ENCODE measurements at regions not wholly inside any gene's neighbourhood (a gene's known extent, or its start where the extent isn't known, plus 50 kb on each side); places are given as distances from the start of the nearest gene placed in this dataset.
A peak's percentile ranks its signal among the peaks of the same experiment; 100 is the strongest.

DNA sequence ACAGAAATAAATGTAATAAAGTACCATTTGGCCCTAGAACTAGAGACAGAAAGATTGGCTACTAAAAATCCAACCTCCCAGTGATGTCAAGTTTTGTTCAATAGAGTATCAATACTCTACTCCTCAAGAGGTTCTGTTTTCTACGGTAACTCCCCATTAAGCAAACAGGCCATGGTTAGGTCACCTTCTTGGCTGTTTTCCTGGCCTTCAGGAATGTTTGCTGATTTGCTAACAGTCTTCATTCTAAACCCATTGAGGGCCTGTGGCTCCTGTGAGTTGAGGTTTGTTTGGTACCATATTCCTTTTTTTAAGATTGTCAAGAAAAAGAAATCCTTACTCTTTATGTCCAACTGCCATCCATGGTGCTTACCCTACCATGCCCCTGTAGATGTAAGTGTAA, 1022.0 kb upstream of the TMEM132C start:
- Histone ChIP-seq H3K27me3 (no peaks in the 10 kb centered on the region), H3K4me3 (no peak overlapping the region), H3K27ac (replicated peaks in 1 of 4) (no peak overlapping the region), H3K36me3 (no peaks in the 10 kb centered on the region), H3K9me3 (no peaks in the 10 kb centered on the region), H3K4me1 (no peaks in the 10 kb centered on the region)
- intact Hi-C loops (cut with DNase I) = no loop called here
- no peak for DNase-seq (ENCODE audit: extremely low spot score)
- TF ChIP-seq EP300 (IDR thresholded peaks at IDR 0.05) (no peak), POLR2AphosphoS5 (IDR thresholded peaks at IDR 0.05) (no peak)
- TF ChIP-seq, protein P1, sequence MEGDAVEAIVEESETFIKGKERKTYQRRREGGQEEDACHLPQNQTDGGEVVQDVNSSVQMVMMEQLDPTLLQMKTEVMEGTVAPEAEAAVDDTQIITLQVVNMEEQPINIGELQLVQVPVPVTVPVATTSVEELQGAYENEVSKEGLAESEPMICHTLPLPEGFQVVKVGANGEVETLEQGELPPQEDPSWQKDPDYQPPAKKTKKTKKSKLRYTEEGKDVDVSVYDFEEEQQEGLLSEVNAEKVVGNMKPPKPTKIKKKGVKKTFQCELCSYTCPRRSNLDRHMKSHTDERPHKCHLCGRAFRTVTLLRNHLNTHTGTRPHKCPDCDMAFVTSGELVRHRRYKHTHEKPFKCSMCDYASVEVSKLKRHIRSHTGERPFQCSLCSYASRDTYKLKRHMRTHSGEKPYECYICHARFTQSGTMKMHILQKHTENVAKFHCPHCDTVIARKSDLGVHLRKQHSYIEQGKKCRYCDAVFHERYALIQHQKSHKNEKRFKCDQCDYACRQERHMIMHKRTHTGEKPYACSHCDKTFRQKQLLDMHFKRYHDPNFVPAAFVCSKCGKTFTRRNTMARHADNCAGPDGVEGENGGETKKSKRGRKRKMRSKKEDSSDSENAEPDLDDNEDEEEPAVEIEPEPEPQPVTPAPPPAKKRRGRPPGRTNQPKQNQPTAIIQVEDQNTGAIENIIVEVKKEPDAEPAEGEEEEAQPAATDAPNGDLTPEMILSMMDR (IDR thresholded peaks at IDR 0.05) = no peak
- 70% methylated on average over 1 of the region's 1 CpG for WGBS

DNA sequence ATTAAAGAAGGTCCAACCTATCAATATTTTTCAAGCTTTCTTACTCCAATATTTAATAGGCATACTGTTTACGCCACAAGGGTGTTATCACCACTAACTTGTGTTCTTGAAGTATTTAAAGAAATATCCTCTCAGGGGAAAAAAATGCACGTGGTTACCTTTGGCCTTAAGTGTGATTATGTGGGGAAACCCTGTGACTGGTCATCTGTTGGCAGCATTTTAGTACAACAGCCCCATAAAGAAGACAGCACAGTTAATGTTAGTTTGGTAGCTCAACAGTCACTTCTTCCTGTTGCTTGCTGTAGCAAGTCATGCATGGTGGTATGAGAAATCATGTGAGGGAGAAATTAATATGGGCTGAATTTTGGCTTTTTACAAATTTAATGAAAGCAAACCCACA, 1021.5 kb upstream of the TMEM132C start:
- Histone ChIP-seq H3K4me1 (no peaks in the 10 kb centered on the region), H3K9me3 (no peaks in the 10 kb centered on the region), H3K27me3 (no peaks in the 10 kb centered on the region), H3K36me3 (no peaks in the 10 kb centered on the region), H3K27ac (replicated peaks in 1 of 4) (no peak overlapping the region), H3K4me3 (no peak overlapping the region)
- no peak for DNase-seq (ENCODE audit: extremely low spot score)
- intact Hi-C loops (cut with DNase I) = no loop called here
- TF ChIP-seq POLR2A (IDR thresholded peaks at IDR 0.05; ENCODE audit: low read depth) = no peak
- TF ChIP-seq POLR2AphosphoS5 (IDR thresholded peaks at IDR 0.05) = no peak
- TF ChIP-seq, protein P1 (IDR thresholded peaks at IDR 0.05) = no peak
- no peak for TF ChIP-seq EP300 (IDR thresholded peaks at IDR 0.05)
- 71% methylated on average over 2 of the region's 2 CpGs for WGBS

DNA sequence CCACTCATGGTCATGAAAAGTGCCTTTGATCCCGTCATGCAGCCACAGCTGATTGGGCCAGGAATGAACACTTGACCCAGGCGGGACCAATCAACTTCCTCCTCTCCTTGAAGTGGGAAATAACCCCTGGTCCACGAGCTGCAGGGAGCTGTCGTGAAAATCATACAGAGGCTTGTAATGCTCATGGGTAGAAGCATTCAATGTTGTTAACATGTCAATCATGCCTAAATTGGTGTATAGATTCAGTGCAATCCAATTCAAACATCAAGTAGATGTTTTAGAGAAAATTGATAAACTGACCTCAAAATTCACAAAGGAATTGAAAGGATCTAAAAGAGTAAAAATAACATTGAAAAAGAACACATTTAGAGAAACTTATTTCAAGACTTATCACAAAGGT, 1019.0 kb upstream of the TMEM132C start:
- intact Hi-C loops (cut with DNase I) = no loop called here
- Histone ChIP-seq H3K9me3 (no peaks in the 10 kb centered on the region), H3K27ac (replicated peaks in 1 of 4) (no peak overlapping the region), H3K4me1 (no peaks in the 10 kb centered on the region), H3K36me3 (no peaks in the 10 kb centered on the region), H3K27me3 (no peaks in the 10 kb centered on the region), H3K4me3 (no peak overlapping the region)
- WGBS = 69% methylated on average over 4 of the region's 4 CpGs
- TF ChIP-seq, protein P1 (IDR thresholded peaks at IDR 0.05) = no peak
- TF ChIP-seq POLR2AphosphoS5 (IDR thresholded peaks at IDR 0.05) = no peak
- TF ChIP-seq POLR2A (IDR thresholded peaks at IDR 0.05; ENCODE audit: low read depth) = no peak
- no peak for TF ChIP-seq EP300 (IDR thresholded peaks at IDR 0.05)
- no peak for DNase-seq (ENCODE audit: extremely low spot score)

DNA sequence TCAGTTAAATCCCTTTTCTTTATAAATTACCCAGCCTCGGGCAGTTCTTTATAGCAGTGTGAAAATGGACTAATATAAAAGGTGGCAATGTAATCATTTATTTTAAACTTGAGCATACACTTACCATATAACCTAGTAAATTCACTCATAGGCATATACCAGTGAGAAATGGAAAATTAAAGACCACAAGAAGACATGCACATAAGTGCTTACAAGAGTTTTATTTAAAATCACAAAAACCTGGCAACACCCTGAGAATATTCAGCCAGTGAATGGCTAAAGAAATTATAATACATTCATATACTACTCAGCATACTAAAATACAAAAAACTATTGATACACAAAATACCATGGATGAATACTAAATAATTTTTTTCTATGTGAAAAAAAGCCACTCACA, 1017.5 kb upstream of the TMEM132C start:
- H3K4me1 ChIP-seq = no peaks in the 10 kb centered on the region
- no peak overlapping the region for H3K27ac ChIP-seq (replicated peaks in 1 of 4)
- H3K9me3 ChIP-seq = no peaks in the 10 kb centered on the region
- no peaks in the 10 kb centered on the region for H3K36me3 ChIP-seq
- H3K27me3 ChIP-seq = no peaks in the 10 kb centered on the region
- H3K4me3 ChIP-seq = no peak overlapping the region
- intact Hi-C loops (cut with DNase I) = no loop called here
- DNase-seq (ENCODE audit: extremely low spot score) = no peak
- WGBS = 92% methylated on average over 1 of the region's 1 CpG
- no peak for TF ChIP-seq POLR2AphosphoS5 (IDR thresholded peaks at IDR 0.05)
- no peak for TF ChIP-seq EP300 (IDR thresholded peaks at IDR 0.05)
- no peak for TF ChIP-seq POLR2A (IDR thresholded peaks at IDR 0.05; ENCODE audit: low read depth)

DNA sequence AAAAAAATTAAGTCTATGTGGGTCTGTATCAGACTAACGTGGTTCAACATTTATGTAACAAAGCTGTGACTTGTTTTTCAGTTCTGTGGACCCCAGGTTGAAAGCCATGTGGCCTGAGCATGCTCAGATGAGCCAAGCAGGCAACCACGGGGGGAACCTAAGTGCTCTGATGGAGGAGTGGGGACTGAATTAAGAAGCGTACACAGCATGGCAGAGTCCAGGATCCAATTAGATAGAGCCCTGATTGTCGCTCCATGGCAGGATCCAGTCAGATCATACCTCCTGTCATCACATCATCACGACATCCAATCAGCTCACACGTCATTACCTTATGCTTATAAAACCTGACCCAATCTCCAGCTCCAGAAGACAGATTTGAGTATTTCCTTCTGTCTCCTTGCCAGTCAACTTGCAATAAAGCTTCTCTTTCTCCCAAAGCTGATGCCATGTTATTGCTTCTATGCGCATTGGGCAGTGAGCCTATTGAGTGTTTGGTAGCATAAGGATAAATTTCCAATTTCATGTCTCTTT, 1013.1 kb upstream of the TMEM132C start:
- no peaks in the 10 kb centered on the region for H3K4me1 ChIP-seq
- 81% methylated on average over 7 of the region's 7 CpGs for WGBS
- peak; percentile 62 for DNase-seq (ENCODE audit: extremely low spot score)
- H3K4me3 ChIP-seq = no peak overlapping the region
- H3K36me3 ChIP-seq = no peaks in the 10 kb centered on the region
- intact Hi-C loops (cut with DNase I) = no loop called here
- TF ChIP-seq EP300 (IDR thresholded peaks at IDR 0.05) (no peak), POLR2AphosphoS5 (IDR thresholded peaks at IDR 0.05) (no peak), POLR2A (IDR thresholded peaks at IDR 0.05; ENCODE audit: low read depth) (no peak)
- TF ChIP-seq, protein P1 (IDR thresholded peaks at IDR 0.05) = no peak
- H3K27ac ChIP-seq (replicated peaks in 1 of 4) = no peak overlapping the region
- no peaks in the 10 kb centered on the region for H3K9me3 ChIP-seq
- no peaks in the 10 kb centered on the region for H3K27me3 ChIP-seq
